SK-N-SH (cell line): ENCODE measurements at regions not wholly inside any gene's neighbourhood (a gene's known extent, or its start where the extent isn't known, plus 50 kb on each side); places are given as distances from the start of the nearest gene placed in this dataset.

Experiments
- CTCF ChIA-PET: fragments of 300-600, 350-600 bp; formaldehyde crosslinking; extraction: SDS; loops from one replicate; lab custom pipeline; 2021; lab: Yijun Ruan, JAX
- POLR2A ChIA-PET: fragments of 350-600 bp; sonication (Branson Sonifier 250); formaldehyde crosslinking; extraction: SDS; loops from one replicate; lab custom pipeline; 2020; ENCODE audit warnings: antibody characterized with exemption, inconsistent platforms; lab: Yijun Ruan, JAX
- DNase-seq: peaks from one replicate; pipeline ENCODE4 v3.0.0; 2012
- H2AFZ ChIP-seq: fragments of 200-600 bp; sonication (generic); 2 replicates; pipeline ENCODE4 v1.8.1; 2016; ENCODE audit warnings: antibody characterized with exemption, mild to moderate bottlenecking, low read depth
- H3F3A ChIP-seq: fragments of 200-600 bp; sonication (generic); replicated peaks from 2 replicates; pipeline ENCODE3; 2016; ENCODE audit warnings: antibody characterized with exemption, mild to moderate bottlenecking; ENCODE audit not compliant: insufficient read depth
- H3K27ac ChIP-seq, 2 experiments: fragments of 200-500 bp in 1 of 2; fragments of 200-600 bp in 1 of 2; sonication (Bioruptor generic) in 1 of 2; sonication (generic), shearing (Covaris generic) in 1 of 2; 2 replicates each; pipeline versions ENCODE4 v1.5.1 to v1.6.1; 2014 to 2016; ENCODE audit warnings: low read depth in 2 of 2, inconsistent platforms in 1 of 2, low read length in 1 of 2, mild to moderate bottlenecking in 1 of 2, mixed read lengths in 1 of 2
- H3K27me3 ChIP-seq: fragments of 200-600 bp; sonication (generic), shearing (Covaris generic); 2 replicates; pipeline ENCODE4 v1.6.1; 2016; ENCODE audit warnings: mixed run types; ENCODE audit not compliant: insufficient read depth
- H3K36me3 ChIP-seq, 2 experiments: fragments of 200-500 bp in 1 of 2; fragments of 200-600 bp in 1 of 2; sonication (Bioruptor generic) in 1 of 2; sonication (generic) in 1 of 2; replicated peaks in 1 of 2; 2 replicates each; pipeline versions ENCODE3 to v1.5.1; 2014 to 2016; ENCODE audit warnings: low read length in 1 of 2, mild to moderate bottlenecking in 1 of 2; ENCODE audit not compliant: insufficient read depth in 2 of 2, control insufficient read depth in 1 of 2
- H3K4me1 ChIP-seq, 2 experiments: fragments of 200-500 bp in 1 of 2; fragments of 200-600 bp in 1 of 2; sonication (Bioruptor generic) in 1 of 2; sonication (generic), shearing (Covaris generic) in 1 of 2; 2 replicates each; pipeline versions ENCODE4 v1.5.1 to v1.6.1; 2014 to 2016; ENCODE audit warnings: low read depth in 1 of 2, low read length in 1 of 2, mixed run types in 1 of 2; ENCODE audit not compliant: insufficient read depth in 2 of 2, control insufficient read depth in 1 of 2
- H3K4me2 ChIP-seq: fragments of 200-600 bp; sonication (generic), shearing (Covaris generic); 2 replicates; pipeline ENCODE4 v1.6.1; 2017; ENCODE audit warnings: mixed run types
- H3K4me3 ChIP-seq, 2 experiments: fragments of 200-500 bp in 1 of 2; fragments of 200-600 bp in 1 of 2; sonication (Bioruptor generic) in 1 of 2; sonication (generic), shearing (Covaris generic) in 1 of 2; 2 replicates each; pipeline versions ENCODE4 v1.5.1 to v1.8.1; 2014 to 2016; ENCODE audit warnings: low read depth in 2 of 2, inconsistent platforms in 1 of 2, low read length in 1 of 2, mild to moderate bottlenecking in 1 of 2, mixed read lengths in 1 of 2, moderate library complexity in 1 of 2
- H3K79me2 ChIP-seq: fragments of 200-600 bp; sonication (generic); 2 replicates; pipeline ENCODE4 v1.8.1; 2017; ENCODE audit warnings: mild to moderate bottlenecking; ENCODE audit not compliant: insufficient read depth
- H3K9ac ChIP-seq: fragments of 200-600 bp; sonication (generic); 2 replicates; pipeline ENCODE4 v1.6.1; 2017; ENCODE audit warnings: mixed run types
- H3K9me2 ChIP-seq: fragments of 200-600 bp; sonication (generic); 2 replicates; pipeline ENCODE4 v1.6.1; 2017; ENCODE audit warnings: mixed run types
- H3K9me3 ChIP-seq: fragments of 200-600 bp; sonication (generic); 2 replicates; pipeline ENCODE4 v1.6.1; 2017; ENCODE audit warnings: mixed run types, mild to moderate bottlenecking, moderate library complexity
- H4K20me1 ChIP-seq: fragments of 200-600 bp; sonication (generic); 2 replicates; pipeline ENCODE4 v1.6.1; 2017; ENCODE audit warnings: mild to moderate bottlenecking, mixed run types; ENCODE audit not compliant: insufficient read depth
- CHD2 ChIP-seq: fragments of 150-350 bp; IDR thresholded peaks from 2 replicates; pipeline ENCODE4 v1.6.1; 2018; ENCODE audit warnings: low read length; ENCODE audit not compliant: partially characterized antibody
- ELF1 ChIP-seq: IDR thresholded peaks from 2 replicates; pipeline ENCODE4 v1.4.0; 2012
- EP300 ChIP-seq, 2 experiments: IDR thresholded peaks; 2 replicates each; pipeline versions ENCODE4 v1.4.0 to v1.6.1; 2012; ENCODE audit warnings: borderline replicate concordance in 1 of 2, low read depth in 1 of 2, low read length in 1 of 2
- EZH2phosphoT487 ChIP-seq: fragments of 200-600 bp; sonication (generic); IDR thresholded peaks from 2 replicates; pipeline ENCODE4 v1.6.1; 2017; ENCODE audit warnings: low read depth, mixed run types, mild to moderate bottlenecking, antibody characterized with exemption, moderate library complexity, borderline replicate concordance
- FOSL2 ChIP-seq: IDR thresholded peaks from 2 replicates; pipeline ENCODE4 v1.4.0; 2012; ENCODE audit warnings: low read depth, mild to moderate bottlenecking, moderate library complexity, borderline replicate concordance
- FOXJ3 ChIP-seq: sonication (generic); formaldehyde crosslinking; IDR thresholded peaks from 2 replicates; pipeline ENCODE4 v1.5.1; 2020; ENCODE audit warnings: mild to moderate bottlenecking, missing genetic modification reagents
- GABPA ChIP-seq: IDR thresholded peaks from 2 replicates; pipeline ENCODE4 v1.4.0; 2012; ENCODE audit warnings: low read depth, mild to moderate bottlenecking
- GATA2 ChIP-seq: sonication (generic); formaldehyde crosslinking; IDR thresholded peaks from 2 replicates; pipeline ENCODE4 v1.5.0; 2020; ENCODE audit warnings: mild to moderate bottlenecking, missing genetic modification reagents
- JUND ChIP-seq: IDR thresholded peaks from 2 replicates; pipeline ENCODE4 v1.4.0; 2012
- MEF2A ChIP-seq: IDR thresholded peaks from 2 replicates; pipeline ENCODE4 v1.4.0; 2012; ENCODE audit warnings: low read depth, borderline replicate concordance
- NFIC ChIP-seq: IDR thresholded peaks from 2 replicates; pipeline ENCODE4 v1.4.0; 2012; ENCODE audit warnings: borderline replicate concordance
- NRF1 ChIP-seq: IDR thresholded peaks from 2 replicates; pipeline ENCODE4 v1.6.1; 2012; ENCODE audit warnings: low read depth, mild to moderate bottlenecking, low read length
- TAF1 ChIP-seq: IDR thresholded peaks from 2 replicates; pipeline ENCODE4 v1.6.1; 2012; ENCODE audit warnings: low read depth, mild to moderate bottlenecking, low read length, moderate library complexity, borderline replicate concordance
- TCF12 ChIP-seq: IDR thresholded peaks from 2 replicates; pipeline ENCODE4 v1.4.0; 2012
- YY1 ChIP-seq: IDR thresholded peaks from 2 replicates; pipeline ENCODE4 v1.4.0; 2012; ENCODE audit warnings: low read depth, mild to moderate bottlenecking
- WGBS: methylation state at CpG from one replicate; pipeline ENCODE4 v1.1.6; 2017; ENCODE audit warnings: low lambda C conversion rate; 5-methylcytosine and 5-hydroxymethylcytosine counted together
- TF ChIP-seq, protein P1 (sequence below): fragments of 200-600 bp; sonication (generic); IDR thresholded peaks from 2 replicates; pipeline ENCODE4 v1.6.1; 2017; ENCODE audit warnings: antibody characterized with exemption, mild to moderate bottlenecking, moderate library complexity
- TF ChIP-seq, protein P2 (sequence below): fragments of 150-350 bp; IDR thresholded peaks from 2 replicates; pipeline ENCODE4 v1.6.1; 2016; ENCODE audit warnings: mild to moderate bottlenecking, low read depth, low read length
- TF ChIP-seq, protein P3 (sequence below): fragments of 150-350 bp; IDR thresholded peaks from 2 replicates; pipeline ENCODE4 v1.6.1; 2017; ENCODE audit warnings: antibody characterized with exemption, low read length, low read depth, borderline replicate concordance
- TF ChIP-seq, protein P4 (sequence below): IDR thresholded peaks from 2 replicates; pipeline ENCODE4 v1.4.0; 2012; ENCODE audit warnings: low read depth

DNA sequence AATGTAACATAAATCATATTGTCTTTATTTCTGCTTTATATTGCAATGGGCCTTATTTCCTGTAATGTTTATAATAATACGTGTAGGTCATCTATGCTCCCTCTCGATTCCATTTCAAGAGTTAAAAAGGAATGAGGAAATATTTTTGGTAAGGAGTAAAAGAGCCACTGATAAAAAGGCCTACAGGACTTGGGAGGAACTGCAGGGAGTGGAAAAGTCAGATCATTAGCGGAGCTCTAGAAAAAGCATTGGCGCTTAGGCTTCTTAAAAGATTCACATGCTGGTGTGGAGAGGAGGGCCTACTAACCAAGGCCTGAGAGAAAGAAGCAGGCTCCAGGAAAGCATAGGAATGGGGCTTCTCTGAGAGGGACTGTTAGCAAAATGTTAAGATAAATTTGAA is 82.9 kb upstream of the PNPLA4 start:
- H3F3A ChIP-seq: no peaks in the 10 kb centered on the region
- no peaks in the 10 kb centered on the region for H3K79me2 ChIP-seq
- H3K27ac ChIP-seq: no peak overlapping the region
- H4K20me1 ChIP-seq: no peaks in the 10 kb centered on the region
- no peak for DNase-seq
- no peak overlapping the region for H3K9ac ChIP-seq
- H3K4me1 ChIP-seq: no peaks in the 10 kb centered on the region
- ChIA-PET CTCF (interaction anchor here (1.1 kb wide), 1 partner anchor 728 kb away, joined by 3 read pairs; no protein-coding TSS in a partner anchor), POLR2A (no interaction called here)
- no peak overlapping the region for H3K4me3 ChIP-seq
- no peaks in the 10 kb centered on the region for H3K27me3 ChIP-seq
- no peaks in the 10 kb centered on the region for H3K9me3 ChIP-seq
- H3K36me3 ChIP-seq: no peaks in the 10 kb centered on the region
- H3K4me2 ChIP-seq: no peak overlapping the region
- no peaks in the 10 kb centered on the region for H3K9me2 ChIP-seq
- no peak overlapping the region for H2AFZ ChIP-seq
- TF ChIP-seq FOSL2: no peak
- TF ChIP-seq, protein P1, sequence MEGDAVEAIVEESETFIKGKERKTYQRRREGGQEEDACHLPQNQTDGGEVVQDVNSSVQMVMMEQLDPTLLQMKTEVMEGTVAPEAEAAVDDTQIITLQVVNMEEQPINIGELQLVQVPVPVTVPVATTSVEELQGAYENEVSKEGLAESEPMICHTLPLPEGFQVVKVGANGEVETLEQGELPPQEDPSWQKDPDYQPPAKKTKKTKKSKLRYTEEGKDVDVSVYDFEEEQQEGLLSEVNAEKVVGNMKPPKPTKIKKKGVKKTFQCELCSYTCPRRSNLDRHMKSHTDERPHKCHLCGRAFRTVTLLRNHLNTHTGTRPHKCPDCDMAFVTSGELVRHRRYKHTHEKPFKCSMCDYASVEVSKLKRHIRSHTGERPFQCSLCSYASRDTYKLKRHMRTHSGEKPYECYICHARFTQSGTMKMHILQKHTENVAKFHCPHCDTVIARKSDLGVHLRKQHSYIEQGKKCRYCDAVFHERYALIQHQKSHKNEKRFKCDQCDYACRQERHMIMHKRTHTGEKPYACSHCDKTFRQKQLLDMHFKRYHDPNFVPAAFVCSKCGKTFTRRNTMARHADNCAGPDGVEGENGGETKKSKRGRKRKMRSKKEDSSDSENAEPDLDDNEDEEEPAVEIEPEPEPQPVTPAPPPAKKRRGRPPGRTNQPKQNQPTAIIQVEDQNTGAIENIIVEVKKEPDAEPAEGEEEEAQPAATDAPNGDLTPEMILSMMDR: peak; percentile 17; the same call in 1 of the 2 replicates
- TF ChIP-seq, all 33 proteins: peak for 1
- WGBS: 59% methylated on average over 4 of the region's 4 CpGs

DNA sequence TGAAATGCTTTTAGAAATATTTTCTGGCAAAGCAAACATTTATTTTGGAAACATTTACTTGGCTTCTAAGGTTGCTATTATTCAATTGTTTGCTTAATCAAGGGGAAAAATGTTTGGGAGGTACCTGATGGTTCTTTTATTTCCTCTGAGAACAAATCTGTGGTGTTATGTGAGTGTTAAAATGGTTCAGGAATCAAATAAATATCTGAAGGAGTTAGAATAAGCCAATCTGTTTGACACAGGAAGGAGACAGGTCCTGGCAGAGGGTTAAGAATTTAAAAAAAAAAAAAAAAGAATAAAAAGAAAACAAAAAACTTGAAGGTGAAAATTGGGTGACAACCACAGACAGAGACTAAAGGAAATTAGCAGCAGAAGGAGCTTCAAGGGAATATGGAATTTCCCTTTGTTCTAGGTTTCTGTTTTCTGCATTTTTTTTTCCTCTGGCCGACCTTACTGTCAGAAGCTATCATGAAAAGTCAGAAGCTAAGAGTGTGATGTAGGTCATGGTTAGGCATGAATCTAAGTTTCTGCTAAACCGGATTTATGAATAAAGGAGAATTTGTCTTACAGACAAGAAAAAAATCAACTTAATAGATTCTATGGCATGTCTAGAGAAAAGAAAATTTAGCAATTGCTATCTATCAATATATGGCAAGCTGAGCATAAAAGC is 78.6 kb upstream of the PNPLA4 start:
- Histone ChIP-seq H3K9me3 (no peaks in the 10 kb centered on the region), H3K79me2 (no peaks in the 10 kb centered on the region), H3K27me3 (no peaks in the 10 kb centered on the region), H2AFZ (no peak overlapping the region), H3F3A (no peaks in the 10 kb centered on the region), H3K4me3 (no peak overlapping the region), H3K36me3 (no peaks in the 10 kb centered on the region), H4K20me1 (no peaks in the 10 kb centered on the region), H3K4me1 (no peaks in the 10 kb centered on the region), H3K4me2 (no peak overlapping the region), H3K9ac (no peak overlapping the region), H3K27ac (no peak overlapping the region), H3K9me2 (no peaks in the 10 kb centered on the region)
- TF ChIP-seq NFIC (no peak), TCF12 (no peak), ELF1 (no peak), MEF2A (no peak), GATA2 (CRISPR knock-in tag) (no peak), EP300 (IDR thresholded peaks at IDR 0.05; ENCODE audit: borderline replicate concordance in 1 of 2, low read depth in 1 of 2, low read length in 1 of 2) (no peak), FOXJ3 (no peak), TAF1 (no peak), NRF1 (no peak), JUND (no peak), CHD2 (no peak), EZH2phosphoT487 (no peak), YY1 (no peak), GABPA (no peak)
- TF ChIP-seq, protein P2, sequence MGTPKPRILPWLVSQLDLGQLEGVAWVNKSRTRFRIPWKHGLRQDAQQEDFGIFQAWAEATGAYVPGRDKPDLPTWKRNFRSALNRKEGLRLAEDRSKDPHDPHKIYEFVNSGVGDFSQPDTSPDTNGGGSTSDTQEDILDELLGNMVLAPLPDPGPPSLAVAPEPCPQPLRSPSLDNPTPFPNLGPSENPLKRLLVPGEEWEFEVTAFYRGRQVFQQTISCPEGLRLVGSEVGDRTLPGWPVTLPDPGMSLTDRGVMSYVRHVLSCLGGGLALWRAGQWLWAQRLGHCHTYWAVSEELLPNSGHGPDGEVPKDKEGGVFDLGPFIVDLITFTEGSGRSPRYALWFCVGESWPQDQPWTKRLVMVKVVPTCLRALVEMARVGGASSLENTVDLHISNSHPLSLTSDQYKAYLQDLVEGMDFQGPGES: no peak
- TF ChIP-seq, protein P3, sequence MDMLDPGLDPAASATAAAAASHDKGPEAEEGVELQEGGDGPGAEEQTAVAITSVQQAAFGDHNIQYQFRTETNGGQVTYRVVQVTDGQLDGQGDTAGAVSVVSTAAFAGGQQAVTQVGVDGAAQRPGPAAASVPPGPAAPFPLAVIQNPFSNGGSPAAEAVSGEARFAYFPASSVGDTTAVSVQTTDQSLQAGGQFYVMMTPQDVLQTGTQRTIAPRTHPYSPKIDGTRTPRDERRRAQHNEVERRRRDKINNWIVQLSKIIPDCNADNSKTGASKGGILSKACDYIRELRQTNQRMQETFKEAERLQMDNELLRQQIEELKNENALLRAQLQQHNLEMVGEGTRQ: no peak
- TF ChIP-seq, protein P4, sequence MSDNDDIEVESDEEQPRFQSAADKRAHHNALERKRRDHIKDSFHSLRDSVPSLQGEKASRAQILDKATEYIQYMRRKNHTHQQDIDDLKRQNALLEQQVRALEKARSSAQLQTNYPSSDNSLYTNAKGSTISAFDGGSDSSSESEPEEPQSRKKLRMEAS: no peak
- CTCF ChIA-PET: no interaction called here
- WGBS: 20% methylated on average over 2 of the region's 2 CpGs
- POLR2A ChIA-PET: no interaction called here
- no peak for DNase-seq
